Uterus (tissue), 2 donors: ENCODE measurements at regions not wholly inside any gene's neighbourhood (a gene's known extent, or its start where the extent isn't known, plus 50 kb on each side); places are given as distances from the start of the nearest gene placed in this dataset.

Experiments used
- POLR2A ChIP-seq, 2 donors: fragments of 450-650 bp; IDR thresholded peaks; one replicate each; pipeline ENCODE4 v1.6.1; 2016; ENCODE audit warnings: antibody characterized with exemption in 2 of 2, mild to moderate bottlenecking in 1 of 2, moderate library complexity in 1 of 2
- TF ChIP-seq, protein P1 (sequence below), 4 experiments: fragments of 200-600 bp in 2 of 4; fragments of 450-650 bp in 2 of 4; sonication (generic) in 2 of 4; IDR thresholded peaks; one replicate each; pipeline ENCODE4 v1.5.1; 2016 to 2019; ENCODE audit warnings: antibody characterized with exemption in 4 of 4, mild to moderate bottlenecking in 2 of 4, moderate library complexity in 1 of 4

DNA sequence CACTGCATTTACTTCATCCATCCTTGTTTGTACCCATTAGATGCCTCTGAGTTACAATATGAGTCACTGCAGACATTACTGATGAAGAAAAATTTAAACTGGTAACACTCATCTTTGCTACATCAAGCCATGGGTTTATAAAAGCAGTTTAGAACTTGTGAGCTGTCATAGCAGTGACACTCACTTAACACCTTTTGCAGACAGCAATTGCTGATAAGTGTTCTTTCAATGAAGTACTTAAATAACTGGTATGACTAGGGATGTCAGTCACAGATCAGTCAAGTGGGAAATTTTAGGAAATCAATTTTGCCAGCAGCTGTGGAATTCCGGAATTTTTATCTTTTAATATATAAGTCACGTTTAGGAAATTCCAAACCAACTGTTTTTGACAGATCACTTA is 643.0 kb downstream of the TBL1XR1 start:
- TF ChIP-seq, protein P1, sequence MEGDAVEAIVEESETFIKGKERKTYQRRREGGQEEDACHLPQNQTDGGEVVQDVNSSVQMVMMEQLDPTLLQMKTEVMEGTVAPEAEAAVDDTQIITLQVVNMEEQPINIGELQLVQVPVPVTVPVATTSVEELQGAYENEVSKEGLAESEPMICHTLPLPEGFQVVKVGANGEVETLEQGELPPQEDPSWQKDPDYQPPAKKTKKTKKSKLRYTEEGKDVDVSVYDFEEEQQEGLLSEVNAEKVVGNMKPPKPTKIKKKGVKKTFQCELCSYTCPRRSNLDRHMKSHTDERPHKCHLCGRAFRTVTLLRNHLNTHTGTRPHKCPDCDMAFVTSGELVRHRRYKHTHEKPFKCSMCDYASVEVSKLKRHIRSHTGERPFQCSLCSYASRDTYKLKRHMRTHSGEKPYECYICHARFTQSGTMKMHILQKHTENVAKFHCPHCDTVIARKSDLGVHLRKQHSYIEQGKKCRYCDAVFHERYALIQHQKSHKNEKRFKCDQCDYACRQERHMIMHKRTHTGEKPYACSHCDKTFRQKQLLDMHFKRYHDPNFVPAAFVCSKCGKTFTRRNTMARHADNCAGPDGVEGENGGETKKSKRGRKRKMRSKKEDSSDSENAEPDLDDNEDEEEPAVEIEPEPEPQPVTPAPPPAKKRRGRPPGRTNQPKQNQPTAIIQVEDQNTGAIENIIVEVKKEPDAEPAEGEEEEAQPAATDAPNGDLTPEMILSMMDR (IDR thresholded peaks at IDR 0.05) = no peak
- TF ChIP-seq POLR2A (IDR thresholded peaks at IDR 0.05) = no peak
